ENCODE measurements at regions not wholly inside any gene's neighbourhood (a gene's known extent, or its start where the extent isn't known, plus 50 kb on each side); places are given as distances from the start of the nearest gene placed in this dataset.

DNA sequence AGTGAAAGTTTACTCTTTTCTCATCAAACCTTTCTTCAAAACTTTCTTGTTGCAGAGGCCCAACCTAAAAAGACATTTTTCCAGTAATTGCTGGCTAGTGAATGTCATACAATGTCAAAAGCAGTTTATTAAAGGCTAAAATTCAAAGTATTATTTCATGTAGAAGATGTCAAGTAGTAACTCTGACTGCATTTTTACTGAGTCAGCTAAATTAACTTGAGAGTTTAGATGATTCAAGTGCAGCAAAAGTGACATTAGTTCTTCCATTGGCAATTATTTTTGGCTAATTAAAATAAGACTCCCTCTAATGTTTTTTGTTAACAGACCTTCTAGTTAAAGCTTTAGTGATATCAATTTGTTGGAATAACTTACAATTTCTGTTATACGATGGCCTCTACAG lies 1438.5 kb downstream of the GRIK2 start:
- H3K9me1 ChIP-seq (replicated peaks; ENCODE audit: control insufficient read depth, extremely low read depth, insufficient read depth, low read length), result no peaks in the 10 kb centered on the region
- intact Hi-C loops (cut with micrococcal nuclease) (no loop called here), dilution Hi-C loops (cut with MboI; ENCODE audit: extremely low pct_ligation_motif_present, low sequenced_read_pairs) (no loop called here)
- no peak for FAIRE-seq
- H3K27ac ChIP-seq (ENCODE audit: insufficient read depth, low read depth, low read length), result no peak overlapping the region
- no peak for DNase-seq (ENCODE audit: low read depth, low spot score)
- H3K27me3 ChIP-seq (ENCODE audit: control insufficient read depth in 2 of 2, insufficient read depth in 2 of 2, low read length in 2 of 2), result no peaks in the 10 kb centered on the region
- no peaks in the 10 kb centered on the region for H3K4me1 ChIP-seq (ENCODE audit: control insufficient read depth, extremely low read depth, insufficient read depth, low read length)
- no peak overlapping the region for H2AFZ ChIP-seq (ENCODE audit: low read depth, low read length)
- ChIA-PET POLR2A (no interaction called here), CTCF (no interaction called here)
- H3K9ac ChIP-seq (replicated peaks; ENCODE audit: extremely low read depth, insufficient read depth, low read length), result no peak overlapping the region
- no peak for TF ChIP-seq POLR2A (IDR thresholded peaks at IDR 0.05; ENCODE audit: low read depth, low read length)
- TF ChIP-seq MYC (IDR thresholded peaks at IDR 0.05; ENCODE audit: low read depth, low read length), result no peak
- no peaks in the 10 kb centered on the region for H3K79me2 ChIP-seq (ENCODE audit: control insufficient read depth, insufficient read depth, low read length)
- no TSS peak for BruUV-seq (replicated peaks)
- H3K4me3 ChIP-seq (replicated peaks in 1 of 3; ENCODE audit: insufficient read depth in 1 of 3, low read depth in 1 of 3, low read length in 3 of 3), result no peak overlapping the region
- H4K20me1 ChIP-seq (replicated peaks; ENCODE audit: control insufficient read depth, extremely low read depth, insufficient read depth, low read length), result no peaks in the 10 kb centered on the region
- no peaks in the 10 kb centered on the region for H3K9me3 ChIP-seq (replicated peaks; ENCODE audit: control insufficient read depth, insufficient read depth, low read length)
- no peak overlapping the region for H3K4me2 ChIP-seq (ENCODE audit: insufficient read depth, low read length)
- no peaks in the 10 kb centered on the region for H3K36me3 ChIP-seq (ENCODE audit: control insufficient read depth in 2 of 2, extremely low read depth in 1 of 2, insufficient read depth in 2 of 2, low read length in 2 of 2)

DNA sequence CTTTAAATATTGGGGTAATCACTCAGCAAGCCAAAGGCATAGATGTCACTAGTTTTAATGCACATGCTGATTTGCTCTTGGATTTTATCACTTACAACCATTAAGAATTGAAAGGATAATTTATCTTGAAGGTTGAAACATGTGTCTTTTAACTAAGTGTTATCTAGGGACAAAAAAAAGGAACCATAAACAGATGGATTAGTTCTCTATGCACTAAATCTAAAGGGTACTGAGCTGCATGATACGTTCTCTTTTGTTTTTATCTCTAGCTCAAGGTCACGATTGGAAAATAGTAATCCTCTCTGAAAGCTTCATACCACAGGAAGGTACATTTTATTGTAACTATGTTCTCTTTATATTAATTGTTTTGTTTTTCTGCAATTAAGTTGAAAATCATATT lies 1426.6 kb downstream of the GRIK2 start:
- Histone ChIP-seq H3K9me1 (replicated peaks; ENCODE audit: control insufficient read depth, extremely low read depth, insufficient read depth, low read length) (no peaks in the 10 kb centered on the region), H3K4me3 (replicated peaks in 1 of 3; ENCODE audit: insufficient read depth in 1 of 3, low read depth in 1 of 3, low read length in 3 of 3) (no peak overlapping the region), H3K27ac (ENCODE audit: insufficient read depth, low read depth, low read length) (no peak overlapping the region), H3K36me3 (ENCODE audit: control insufficient read depth in 2 of 2, extremely low read depth in 1 of 2, insufficient read depth in 2 of 2, low read length in 2 of 2) (no peaks in the 10 kb centered on the region), H3K9me3 (replicated peaks; ENCODE audit: control insufficient read depth, insufficient read depth, low read length) (no peaks in the 10 kb centered on the region), H3K27me3 (ENCODE audit: control insufficient read depth in 2 of 2, insufficient read depth in 2 of 2, low read length in 2 of 2) (no peaks in the 10 kb centered on the region), H3K4me2 (ENCODE audit: insufficient read depth, low read length) (no peak overlapping the region), H3K9ac (replicated peaks; ENCODE audit: extremely low read depth, insufficient read depth, low read length) (no peak overlapping the region), H3K79me2 (ENCODE audit: control insufficient read depth, insufficient read depth, low read length) (no peaks in the 10 kb centered on the region), H4K20me1 (replicated peaks; ENCODE audit: control insufficient read depth, extremely low read depth, insufficient read depth, low read length) (no peaks in the 10 kb centered on the region), H3K4me1 (ENCODE audit: control insufficient read depth, extremely low read depth, insufficient read depth, low read length) (no peaks in the 10 kb centered on the region), H2AFZ (ENCODE audit: low read depth, low read length) (no peak overlapping the region)
- no TSS peak for BruUV-seq (replicated peaks)
- FAIRE-seq (no peak), DNase-seq (ENCODE audit: low read depth, low spot score) (no peak)
- dilution Hi-C loops (cut with MboI; ENCODE audit: extremely low pct_ligation_motif_present, low sequenced_read_pairs), result no loop called here
- CTCF ChIA-PET, result no interaction called here
- TF ChIP-seq CTCF (IDR thresholded peaks at IDR 0.05; ENCODE audit: extremely low read depth in 1 of 2, insufficient read depth in 1 of 2, low read depth in 1 of 2, low read length in 2 of 2) (no peak), GATA2 (IDR thresholded peaks at IDR 0.05; ENCODE audit: insufficient read depth, insufficient read length, low read depth, low read length) (no peak), POLR2A (IDR thresholded peaks at IDR 0.05; ENCODE audit: low read depth, low read length) (no peak), FOS (IDR thresholded peaks at IDR 0.05; ENCODE audit: borderline replicate concordance, insufficient read depth, low read length) (no peak), JUN (IDR thresholded peaks at IDR 0.05; ENCODE audit: borderline replicate concordance, insufficient read depth, insufficient read length, low read depth) (no peak), POLR2AphosphoS5 (IDR thresholded peaks at IDR 0.05; ENCODE audit: insufficient read depth, low read depth, low read length) (no peak), EZH2 (IDR thresholded peaks at IDR 0.05; ENCODE audit: borderline replicate concordance, low read depth, low read length, severe bottlenecking) (no peak), MYC (IDR thresholded peaks at IDR 0.05; ENCODE audit: low read depth, low read length) (no peak)
- TF ChIP-seq, protein P1, sequence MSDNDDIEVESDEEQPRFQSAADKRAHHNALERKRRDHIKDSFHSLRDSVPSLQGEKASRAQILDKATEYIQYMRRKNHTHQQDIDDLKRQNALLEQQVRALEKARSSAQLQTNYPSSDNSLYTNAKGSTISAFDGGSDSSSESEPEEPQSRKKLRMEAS (IDR thresholded peaks at IDR 0.05; ENCODE audit: insufficient read depth, insufficient read length), result no peak
- intact Hi-C loops (cut with micrococcal nuclease), result no loop called here
- POLR2A ChIA-PET, result no interaction called here

Data from endothelial cell of umbilical vein (primary cell).